Uterus (tissue), 2 donors: ENCODE measurements at regions not wholly inside any gene's neighbourhood (a gene's known extent, or its start where the extent isn't known, plus 50 kb on each side); places are given as distances from the start of the nearest gene placed in this dataset.

ENCODE experiments used
- POLR2A ChIP-seq, 2 donors: fragments of 450-650 bp; IDR thresholded peaks; one replicate each; pipeline ENCODE4 v1.6.1; 2016; ENCODE audit warnings: antibody characterized with exemption in 2 of 2, mild to moderate bottlenecking in 1 of 2, moderate library complexity in 1 of 2
- TF ChIP-seq, protein P1 (sequence below), 4 experiments: fragments of 200-600 bp in 2 of 4; fragments of 450-650 bp in 2 of 4; sonication (generic) in 2 of 4; IDR thresholded peaks; one replicate each; pipeline ENCODE4 v1.5.1; 2016 to 2019; ENCODE audit warnings: antibody characterized with exemption in 4 of 4, mild to moderate bottlenecking in 2 of 4, moderate library complexity in 1 of 4

DNA sequence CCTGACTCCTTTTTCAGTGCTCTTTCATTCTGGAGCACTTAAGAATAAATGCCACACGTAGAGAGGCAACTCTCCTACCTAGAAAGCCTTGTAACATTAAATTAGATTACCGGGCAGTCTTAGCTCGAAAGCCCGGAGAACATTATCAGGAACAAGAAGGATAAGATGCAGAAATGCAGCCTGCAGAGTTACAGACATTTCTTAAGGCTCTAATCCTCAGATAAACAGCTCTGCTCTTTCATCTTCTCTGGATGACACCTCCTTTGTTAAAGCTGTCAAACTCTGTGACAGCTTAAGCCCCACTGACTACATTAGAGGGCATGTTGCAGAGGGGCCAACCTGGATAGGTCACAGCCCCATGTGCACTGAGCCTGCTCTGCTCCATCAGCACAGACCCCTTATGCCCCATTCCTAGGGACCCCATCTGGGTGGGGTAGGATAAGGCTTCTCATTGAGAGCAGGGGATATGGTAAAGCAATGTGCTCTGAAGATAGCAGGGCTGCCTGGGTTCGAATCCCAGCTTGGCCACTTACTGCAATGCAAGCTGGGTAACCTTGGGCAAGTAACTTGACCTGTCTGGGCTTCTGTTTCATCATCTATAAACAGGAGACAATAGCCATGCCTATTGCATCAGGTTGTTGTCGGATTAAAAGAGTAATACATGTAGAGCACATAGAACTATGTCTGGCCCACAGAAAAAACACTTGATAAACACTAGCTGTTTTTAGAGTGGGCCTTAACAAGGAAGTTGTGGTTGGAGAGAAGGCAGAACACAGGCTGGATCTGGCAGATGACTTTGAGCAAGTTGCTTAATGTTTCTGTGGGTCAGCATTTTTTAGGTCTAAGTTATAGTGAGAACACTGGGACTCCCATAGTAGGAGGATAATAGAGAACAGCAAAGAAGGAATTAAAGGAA lies 111.4 kb downstream of the THNSL2 start:
- TF ChIP-seq, protein P1, sequence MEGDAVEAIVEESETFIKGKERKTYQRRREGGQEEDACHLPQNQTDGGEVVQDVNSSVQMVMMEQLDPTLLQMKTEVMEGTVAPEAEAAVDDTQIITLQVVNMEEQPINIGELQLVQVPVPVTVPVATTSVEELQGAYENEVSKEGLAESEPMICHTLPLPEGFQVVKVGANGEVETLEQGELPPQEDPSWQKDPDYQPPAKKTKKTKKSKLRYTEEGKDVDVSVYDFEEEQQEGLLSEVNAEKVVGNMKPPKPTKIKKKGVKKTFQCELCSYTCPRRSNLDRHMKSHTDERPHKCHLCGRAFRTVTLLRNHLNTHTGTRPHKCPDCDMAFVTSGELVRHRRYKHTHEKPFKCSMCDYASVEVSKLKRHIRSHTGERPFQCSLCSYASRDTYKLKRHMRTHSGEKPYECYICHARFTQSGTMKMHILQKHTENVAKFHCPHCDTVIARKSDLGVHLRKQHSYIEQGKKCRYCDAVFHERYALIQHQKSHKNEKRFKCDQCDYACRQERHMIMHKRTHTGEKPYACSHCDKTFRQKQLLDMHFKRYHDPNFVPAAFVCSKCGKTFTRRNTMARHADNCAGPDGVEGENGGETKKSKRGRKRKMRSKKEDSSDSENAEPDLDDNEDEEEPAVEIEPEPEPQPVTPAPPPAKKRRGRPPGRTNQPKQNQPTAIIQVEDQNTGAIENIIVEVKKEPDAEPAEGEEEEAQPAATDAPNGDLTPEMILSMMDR (IDR thresholded peaks at IDR 0.05): no peak
- TF ChIP-seq POLR2A (IDR thresholded peaks at IDR 0.05): no peak
